ENCODE measurements at regions not wholly inside any gene's neighbourhood (a gene's known extent, or its start where the extent isn't known, plus 50 kb on each side); places are given as distances from the start of the nearest gene placed in this dataset.

DNA sequence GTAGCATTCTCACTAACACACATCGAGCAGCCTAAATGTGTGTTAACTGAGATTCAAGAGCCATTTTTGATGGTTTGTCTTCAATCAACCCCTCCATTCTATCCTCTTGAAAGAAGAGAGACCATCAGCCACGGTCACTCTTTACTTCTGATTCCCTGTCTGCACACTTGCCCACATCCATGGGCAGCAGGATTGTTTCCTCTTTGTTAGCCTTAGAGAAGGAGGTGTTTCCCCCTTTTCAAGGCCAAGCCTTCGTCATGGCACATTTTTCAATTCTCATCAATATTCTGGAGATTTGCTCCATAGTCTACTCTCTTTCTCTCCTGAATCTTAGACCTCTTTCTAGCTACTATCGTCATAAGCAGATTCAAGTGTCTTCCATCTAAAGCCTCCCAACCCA, 522.4 kb upstream of the NAALADL2 start:
- dilution Hi-C loops (cut with MboI; ENCODE audit: extremely low pct_ligation_motif_present, low sequenced_read_pairs): no loop called here

DNA sequence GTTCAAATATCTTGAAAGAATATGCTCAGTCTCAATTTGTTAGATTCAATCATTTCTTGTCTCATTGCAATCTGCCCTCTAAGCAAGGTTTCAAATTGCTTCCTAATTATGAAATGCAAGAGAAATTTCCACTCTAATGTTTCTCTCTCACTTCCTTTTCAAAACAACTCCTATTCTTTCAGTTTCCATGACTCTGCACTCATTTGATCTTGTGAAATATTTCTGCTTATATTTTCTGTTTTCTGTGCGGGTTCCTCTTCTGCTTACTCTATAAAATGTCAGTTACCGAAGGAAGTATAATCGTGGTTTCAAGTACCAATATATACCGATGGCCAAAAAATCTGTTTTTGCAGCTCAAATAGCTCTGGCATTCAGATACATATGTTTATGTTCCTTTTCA, 521.9 kb upstream of the NAALADL2 start:
- no peaks in the 10 kb centered on the region for H3K27me3 ChIP-seq (ENCODE audit: control insufficient read depth, extremely low read depth, insufficient read depth, low read length)
- H4K20me1 ChIP-seq (ENCODE audit: control insufficient read depth, extremely low read depth, insufficient read depth, low read length): no peaks in the 10 kb centered on the region
- no peak for TF ChIP-seq EZH2 (IDR thresholded peaks at IDR 0.05; ENCODE audit: low read length)
- TF ChIP-seq, protein P1, sequence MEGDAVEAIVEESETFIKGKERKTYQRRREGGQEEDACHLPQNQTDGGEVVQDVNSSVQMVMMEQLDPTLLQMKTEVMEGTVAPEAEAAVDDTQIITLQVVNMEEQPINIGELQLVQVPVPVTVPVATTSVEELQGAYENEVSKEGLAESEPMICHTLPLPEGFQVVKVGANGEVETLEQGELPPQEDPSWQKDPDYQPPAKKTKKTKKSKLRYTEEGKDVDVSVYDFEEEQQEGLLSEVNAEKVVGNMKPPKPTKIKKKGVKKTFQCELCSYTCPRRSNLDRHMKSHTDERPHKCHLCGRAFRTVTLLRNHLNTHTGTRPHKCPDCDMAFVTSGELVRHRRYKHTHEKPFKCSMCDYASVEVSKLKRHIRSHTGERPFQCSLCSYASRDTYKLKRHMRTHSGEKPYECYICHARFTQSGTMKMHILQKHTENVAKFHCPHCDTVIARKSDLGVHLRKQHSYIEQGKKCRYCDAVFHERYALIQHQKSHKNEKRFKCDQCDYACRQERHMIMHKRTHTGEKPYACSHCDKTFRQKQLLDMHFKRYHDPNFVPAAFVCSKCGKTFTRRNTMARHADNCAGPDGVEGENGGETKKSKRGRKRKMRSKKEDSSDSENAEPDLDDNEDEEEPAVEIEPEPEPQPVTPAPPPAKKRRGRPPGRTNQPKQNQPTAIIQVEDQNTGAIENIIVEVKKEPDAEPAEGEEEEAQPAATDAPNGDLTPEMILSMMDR (optimal IDR thresholded peaks at IDR 0.05 in 1 of 3, IDR thresholded peaks at IDR 0.05 in 1 of 3, conservative IDR thresholded peaks at IDR 0.05 in 1 of 3; ENCODE audit: extremely low read depth in 1 of 3, insufficient read depth in 2 of 3, low read length in 3 of 3): no peak
- H3K9me3 ChIP-seq (ENCODE audit: control insufficient read depth, low read depth, low read length): no peaks in the 10 kb centered on the region
- H3K4me1 ChIP-seq (ENCODE audit: control insufficient read depth, extremely low read depth, insufficient read depth, low read length): no peaks in the 10 kb centered on the region
- DNase-seq (ENCODE audit: low read depth, low spot score) (no peak), FAIRE-seq (no peak)
- H3K4me2 ChIP-seq (ENCODE audit: control insufficient read depth, extremely low read depth, insufficient read depth, low read depth, low read length): no peak overlapping the region
- no peak overlapping the region for H3K9ac ChIP-seq (ENCODE audit: control insufficient read depth, extremely low read depth, insufficient read depth, low read length)
- dilution Hi-C loops (cut with MboI; ENCODE audit: extremely low pct_ligation_motif_present, low sequenced_read_pairs): no loop called here
- H3K4me3 ChIP-seq (ENCODE audit: control insufficient read depth in 2 of 3, extremely low read depth in 1 of 3, insufficient read depth in 2 of 3, low read depth in 1 of 3, low read length in 3 of 3): no peak overlapping the region
- H3K9me1 ChIP-seq (ENCODE audit: control insufficient read depth, extremely low read depth, insufficient read depth, low read length): no peaks in the 10 kb centered on the region
- H3K79me2 ChIP-seq (ENCODE audit: control insufficient read depth, insufficient read depth, low read length): no peaks in the 10 kb centered on the region
- no peaks in the 10 kb centered on the region for H3K36me3 ChIP-seq (ENCODE audit: control insufficient read depth in 2 of 2, extremely low read depth in 1 of 2, insufficient read depth in 2 of 2, low read length in 2 of 2)
- H3K27ac ChIP-seq (ENCODE audit: control insufficient read depth, insufficient read depth, low read length): no peak overlapping the region
- no peak overlapping the region for H2AFZ ChIP-seq (ENCODE audit: control insufficient read depth, low read length)

More for the DNA sequence above, 522.4 kb upstream of the NAALADL2 start:
- Histone ChIP-seq H3K9ac (ENCODE audit: control insufficient read depth, extremely low read depth, insufficient read depth, low read length) (no peak overlapping the region), H4K20me1 (ENCODE audit: control insufficient read depth, extremely low read depth, insufficient read depth, low read length) (no peaks in the 10 kb centered on the region), H3K4me1 (ENCODE audit: control insufficient read depth, extremely low read depth, insufficient read depth, low read length) (no peaks in the 10 kb centered on the region), H3K27ac (ENCODE audit: control insufficient read depth, insufficient read depth, low read length) (no peak overlapping the region), H3K36me3 (ENCODE audit: control insufficient read depth in 2 of 2, extremely low read depth in 1 of 2, insufficient read depth in 2 of 2, low read length in 2 of 2) (no peaks in the 10 kb centered on the region), H3K79me2 (ENCODE audit: control insufficient read depth, insufficient read depth, low read length) (no peaks in the 10 kb centered on the region), H3K4me3 (ENCODE audit: control insufficient read depth in 2 of 3, extremely low read depth in 1 of 3, insufficient read depth in 2 of 3, low read depth in 1 of 3, low read length in 3 of 3) (no peak overlapping the region), H3K4me2 (ENCODE audit: control insufficient read depth, extremely low read depth, insufficient read depth, low read depth, low read length) (no peak overlapping the region), H3K9me3 (ENCODE audit: control insufficient read depth, low read depth, low read length) (no peaks in the 10 kb centered on the region), H2AFZ (ENCODE audit: control insufficient read depth, low read length) (no peak overlapping the region), H3K27me3 (ENCODE audit: control insufficient read depth, extremely low read depth, insufficient read depth, low read length) (no peaks in the 10 kb centered on the region), H3K9me1 (ENCODE audit: control insufficient read depth, extremely low read depth, insufficient read depth, low read length) (no peaks in the 10 kb centered on the region)
- TF ChIP-seq, protein P1 (optimal IDR thresholded peaks at IDR 0.05 in 1 of 3, IDR thresholded peaks at IDR 0.05 in 1 of 3, conservative IDR thresholded peaks at IDR 0.05 in 1 of 3; ENCODE audit: extremely low read depth in 1 of 3, insufficient read depth in 2 of 3, low read length in 3 of 3): no peak
- no peak for TF ChIP-seq EZH2 (IDR thresholded peaks at IDR 0.05; ENCODE audit: low read length)
- FAIRE-seq (no peak), DNase-seq (ENCODE audit: low read depth, low spot score) (no peak)

Data from keratinocyte (primary cell).